GM19455 (cell line): ENCODE measurements at regions not wholly inside any gene's neighbourhood (a gene's known extent, or its start where the extent isn't known, plus 50 kb on each side); places are given as distances from the start of the nearest gene placed in this dataset.

Experiments
- ATAC-seq: cut with Tn5 transposase; IDR thresholded peaks from one replicate; pipeline ENCODE4 v1.9.1; 2021; ENCODE audit not compliant: unreplicated experiment

DNA sequence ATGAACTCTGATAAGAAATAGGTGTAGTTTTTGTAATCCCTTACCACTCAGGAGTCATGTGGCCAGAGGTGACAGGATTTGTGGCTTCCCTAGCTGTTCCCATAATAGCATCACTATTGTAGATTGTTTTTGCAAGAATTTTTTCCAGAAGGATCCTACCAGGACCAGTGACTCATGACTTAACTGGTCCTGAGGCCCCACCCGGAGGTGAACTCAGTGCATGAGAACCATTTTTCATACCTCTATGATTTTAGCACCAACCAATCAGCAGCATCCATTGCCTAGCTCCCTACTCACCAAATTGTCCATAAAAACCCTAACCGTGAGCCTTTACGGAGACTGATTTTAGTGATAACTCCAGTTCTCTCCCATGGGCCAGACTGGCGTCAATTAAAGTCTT, 484.8 kb downstream of the PSAT1 start:
- ATAC-seq, result no peak

DNA sequence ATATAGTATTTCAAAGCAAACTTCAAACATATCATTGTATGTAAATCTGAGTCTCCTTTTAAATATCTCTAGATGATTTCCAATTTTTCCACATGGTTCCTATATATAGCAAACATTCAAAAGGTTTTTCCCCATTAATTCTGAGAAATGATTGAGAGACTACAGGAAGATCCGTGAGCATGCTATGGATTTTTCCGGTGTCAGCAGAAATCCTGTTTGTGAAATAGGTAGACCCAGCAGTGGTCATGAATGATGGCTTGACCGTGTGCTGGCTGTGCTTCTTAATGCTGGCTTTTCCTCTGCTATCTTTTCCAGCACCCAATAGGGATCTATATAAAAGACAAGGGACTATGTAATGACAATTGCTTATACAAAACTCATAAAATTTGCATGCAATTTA, 485.3 kb downstream of the PSAT1 start:
- ATAC-seq, result no peak

DNA sequence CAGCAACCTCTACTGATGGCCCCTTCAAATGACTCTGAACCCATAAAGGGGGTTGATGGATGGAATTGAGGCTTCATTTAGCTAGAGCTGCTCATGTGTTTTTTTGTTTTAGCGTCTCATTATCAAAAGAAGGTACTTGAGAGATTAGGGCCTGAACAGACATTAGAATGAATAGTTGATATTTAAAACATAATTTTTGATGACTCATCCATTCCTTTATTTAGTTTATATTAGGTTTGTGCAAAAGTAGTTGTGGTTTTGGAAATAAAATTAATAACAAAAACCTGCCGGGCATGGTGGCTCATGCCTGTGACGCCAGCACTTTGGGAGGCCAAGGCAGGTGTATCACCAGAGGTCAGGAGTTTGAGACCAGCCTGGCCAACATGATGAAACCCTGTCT, 485.9 kb downstream of the PSAT1 start:
- no peak for ATAC-seq

DNA sequence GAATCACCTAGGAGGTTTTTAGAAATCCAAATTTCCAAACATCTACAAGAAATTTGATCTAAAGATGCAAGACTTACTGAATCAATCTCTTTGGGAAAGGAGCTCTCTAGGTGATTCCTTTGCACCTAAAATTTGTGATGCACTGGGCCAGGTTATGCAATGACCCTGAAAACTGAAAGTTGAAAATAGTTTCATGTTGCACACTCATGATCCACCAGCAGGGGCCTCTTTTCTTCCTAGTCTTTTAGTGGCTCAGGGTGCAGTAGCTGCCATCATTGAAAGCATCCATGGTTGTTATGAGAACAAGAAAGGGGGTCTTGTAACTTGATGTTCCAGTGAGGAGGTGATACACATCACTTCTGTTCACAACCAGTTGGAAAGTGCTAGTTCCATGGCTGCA, 486.8 kb downstream of the PSAT1 start:
- ATAC-seq, result no peak

DNA sequence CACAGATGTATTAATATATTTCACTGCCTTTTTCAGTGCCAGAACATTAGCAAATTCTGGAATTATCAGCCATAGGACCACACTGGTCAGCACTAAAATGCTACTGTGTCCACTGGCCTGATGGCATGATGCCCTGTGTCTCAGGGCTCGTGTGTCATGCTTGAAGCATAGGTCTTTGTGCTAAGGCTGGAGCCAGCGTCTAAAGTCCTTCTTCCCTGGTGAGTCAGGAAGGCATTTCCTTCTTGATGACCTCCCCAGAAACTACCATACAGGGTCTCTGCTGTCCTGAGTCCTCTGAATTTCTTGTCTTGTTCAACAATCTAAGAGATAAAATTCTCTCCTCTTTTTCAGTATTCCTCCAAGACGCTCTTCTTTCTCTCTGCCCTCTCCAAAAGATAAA, 489.9 kb downstream of the PSAT1 start:
- ATAC-seq, result no peak

DNA sequence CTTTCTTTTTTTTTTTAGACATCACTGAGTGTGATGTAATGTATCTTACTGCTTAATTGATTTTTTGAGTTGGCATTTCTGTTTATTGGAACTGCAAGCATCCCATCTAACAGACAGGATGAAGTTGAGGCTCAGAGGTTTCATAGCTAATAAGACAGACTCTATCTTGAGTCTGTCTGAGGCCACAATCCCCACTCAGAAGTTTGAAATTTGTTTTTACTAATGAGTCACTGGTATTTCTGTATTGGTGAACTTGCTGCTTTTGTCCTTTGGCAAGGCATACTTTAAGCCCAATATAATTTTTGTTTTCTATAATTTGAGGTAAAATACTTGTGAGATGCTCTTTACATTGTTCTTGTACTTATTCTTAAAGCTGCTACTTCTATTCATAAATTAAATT, 491.2 kb downstream of the PSAT1 start:
- ATAC-seq, result no peak

DNA sequence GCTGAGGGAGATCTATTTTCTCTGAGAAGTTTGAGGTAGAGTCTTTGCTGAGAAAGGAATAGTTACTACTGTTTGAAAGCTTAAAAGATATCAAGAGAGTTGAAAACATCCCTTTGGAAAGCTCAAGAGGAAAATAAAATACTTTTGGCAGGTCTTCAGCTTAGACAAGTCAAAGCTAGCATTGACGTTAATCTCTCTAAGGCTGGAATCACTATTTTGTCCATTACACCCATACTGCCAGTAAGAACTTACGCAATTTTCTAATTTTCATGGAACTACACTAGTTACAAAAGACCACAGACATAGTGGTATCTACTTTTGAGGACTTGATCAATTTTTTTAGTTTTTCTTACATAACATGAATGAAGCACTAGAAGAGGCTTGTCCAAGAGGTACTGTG, 494.9 kb downstream of the PSAT1 start:
- ATAC-seq, result no peak

DNA sequence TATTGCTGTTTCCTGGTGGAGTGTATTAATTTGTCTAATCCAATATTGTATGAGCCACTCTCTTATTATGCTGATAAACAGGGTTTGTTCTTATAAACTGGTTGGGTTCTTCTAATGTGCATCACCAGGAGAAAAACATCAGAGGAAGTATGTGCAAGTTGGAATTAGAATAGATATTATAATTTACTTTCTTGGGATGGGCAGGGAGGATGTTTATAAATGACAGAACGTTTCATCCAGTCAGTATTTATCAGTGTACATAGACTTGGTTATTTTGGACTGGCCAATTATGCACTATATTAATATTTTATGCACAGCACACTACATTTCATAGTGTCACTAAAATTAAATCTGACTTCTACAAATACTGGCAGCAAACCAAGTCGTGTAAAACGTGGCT, 495.8 kb downstream of the PSAT1 start:
- ATAC-seq, result no peak

DNA sequence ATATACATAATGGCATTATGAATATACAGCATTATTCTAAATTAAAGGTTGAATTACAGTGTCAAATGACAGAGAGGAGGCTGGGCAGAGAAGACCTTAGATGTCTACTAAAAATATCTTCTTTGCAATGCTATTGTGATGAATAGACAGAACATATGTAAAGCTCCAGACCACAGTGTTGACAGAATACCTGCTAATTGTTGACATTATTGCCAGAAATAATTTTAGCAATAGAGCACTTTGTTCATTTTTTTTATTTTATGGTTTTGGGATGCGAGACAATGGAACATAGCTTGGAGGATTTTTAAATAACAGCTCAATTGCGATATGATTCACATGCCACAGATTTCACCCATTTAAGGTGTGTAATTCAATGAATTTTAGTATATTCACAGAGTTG, 508.8 kb downstream of the PSAT1 start:
- no peak for ATAC-seq

DNA sequence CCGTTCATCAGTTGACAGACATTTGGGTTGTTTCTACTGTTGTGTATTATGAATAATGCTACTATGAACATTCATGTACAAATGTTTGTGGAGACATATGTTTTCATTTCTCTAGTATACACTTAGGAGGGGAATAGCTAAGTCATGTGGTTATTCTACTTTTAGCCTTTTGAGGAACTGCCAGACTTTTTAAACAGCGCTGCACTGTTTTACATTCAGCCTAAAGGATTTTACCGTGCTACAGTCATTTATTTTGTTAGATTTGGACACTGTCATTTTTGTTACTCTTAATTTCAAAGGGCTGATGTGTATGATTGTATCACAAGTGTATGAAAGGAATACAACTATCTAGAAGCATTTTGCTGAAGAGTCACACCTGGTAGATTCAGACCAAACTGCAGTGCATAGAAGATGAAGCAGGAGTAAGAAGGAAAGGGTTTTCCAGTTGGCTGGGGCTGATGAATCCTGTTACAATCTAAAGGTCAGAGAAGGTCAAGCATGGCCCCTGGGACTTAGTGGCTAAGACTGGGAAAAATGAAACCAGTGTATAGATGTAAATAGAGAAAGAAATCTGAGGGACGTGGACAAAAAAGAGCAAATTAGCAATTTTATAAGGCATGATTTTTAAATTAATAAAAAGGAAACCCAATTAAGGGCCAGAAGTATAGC, 509.7 kb downstream of the PSAT1 start:
- no peak for ATAC-seq

DNA sequence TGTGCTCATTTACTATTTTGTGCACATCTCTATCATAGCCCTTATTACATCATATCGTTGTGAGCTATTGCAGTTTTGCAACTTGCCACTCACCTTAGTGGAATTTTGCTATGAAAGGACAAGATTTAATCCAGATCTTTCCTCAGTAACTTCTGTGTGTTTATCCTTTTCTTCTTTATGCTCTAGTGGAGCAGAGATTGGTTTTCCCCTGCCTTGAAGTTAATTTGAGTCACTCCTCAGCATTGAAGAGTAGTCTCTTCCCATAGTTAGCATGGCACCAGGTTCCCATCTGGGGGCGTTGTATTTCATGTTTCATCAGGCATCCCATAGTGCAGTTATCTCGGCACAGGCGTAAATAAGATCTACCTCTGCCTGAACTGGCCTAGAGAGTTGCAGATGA, 510.4 kb downstream of the PSAT1 start:
- no peak for ATAC-seq

DNA sequence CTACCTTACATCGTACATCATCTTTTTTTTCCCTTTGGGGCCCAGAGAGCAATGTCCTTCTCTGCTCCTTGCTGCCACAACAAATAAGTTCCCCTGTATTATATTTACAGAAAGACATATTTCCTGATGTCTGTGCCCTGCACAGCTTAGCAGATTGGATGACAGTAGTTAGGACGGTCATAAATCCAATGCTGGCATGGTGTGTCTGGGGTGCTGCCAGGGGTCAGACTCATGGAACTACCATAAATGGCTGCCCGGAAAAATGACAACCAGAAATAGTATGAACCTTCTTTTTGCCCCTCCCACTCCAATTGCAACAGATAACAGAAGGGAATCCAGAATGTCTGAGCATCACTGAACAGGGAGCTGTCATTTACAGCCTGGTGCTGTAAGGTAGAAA, 511.1 kb downstream of the PSAT1 start:
- no peak for ATAC-seq

DNA sequence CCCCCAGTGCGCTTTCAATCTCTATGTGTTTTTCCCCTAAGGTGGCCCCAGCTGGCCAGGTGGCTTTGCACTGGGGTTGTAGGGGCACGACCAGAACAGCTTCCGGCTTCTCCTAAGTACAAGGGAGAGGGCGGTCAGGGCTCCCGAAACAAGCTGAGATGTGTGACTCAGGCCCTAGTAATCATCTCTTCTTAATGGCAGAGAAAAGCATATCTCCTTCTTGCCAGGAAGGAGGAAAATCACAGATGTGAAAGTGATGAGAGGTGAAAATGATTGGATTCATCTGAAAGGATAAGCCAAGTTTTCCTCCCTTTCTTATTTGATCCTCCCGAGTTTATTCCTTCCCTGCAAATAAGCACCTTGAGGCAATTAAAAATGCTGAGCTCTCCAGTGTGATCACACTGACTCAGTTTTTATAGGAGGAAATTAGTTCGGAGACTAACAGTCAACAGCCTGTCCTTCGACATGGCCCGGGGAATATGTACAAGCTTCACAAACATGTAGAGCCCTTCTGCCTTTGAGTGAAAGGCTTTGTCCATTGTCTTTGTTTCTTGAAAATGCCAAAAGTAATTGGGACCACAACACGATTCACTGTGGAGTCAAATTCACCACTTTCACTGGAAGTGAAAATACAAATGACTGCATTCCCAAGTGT, 514.8 kb downstream of the PSAT1 start:
- ATAC-seq, result no peak

DNA sequence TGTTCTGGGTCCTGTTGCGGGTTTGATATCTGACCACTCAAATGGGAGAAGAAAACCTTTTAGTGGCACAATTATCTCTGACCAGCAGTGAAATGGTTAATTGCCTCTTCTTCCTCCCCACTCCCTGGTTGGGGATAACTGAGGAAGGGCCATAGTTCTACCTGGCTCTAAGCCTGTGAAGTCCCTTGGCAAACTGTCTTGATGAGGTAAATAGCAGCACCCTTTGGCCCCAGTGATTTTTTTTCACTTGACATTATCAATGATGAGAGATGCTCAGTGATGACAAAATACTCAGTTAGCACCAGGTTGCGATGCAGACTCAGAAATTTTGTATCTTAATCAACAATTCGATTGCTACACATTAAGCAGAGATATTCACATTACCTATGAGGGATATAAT, 515.7 kb downstream of the PSAT1 start:
- no peak for ATAC-seq

DNA sequence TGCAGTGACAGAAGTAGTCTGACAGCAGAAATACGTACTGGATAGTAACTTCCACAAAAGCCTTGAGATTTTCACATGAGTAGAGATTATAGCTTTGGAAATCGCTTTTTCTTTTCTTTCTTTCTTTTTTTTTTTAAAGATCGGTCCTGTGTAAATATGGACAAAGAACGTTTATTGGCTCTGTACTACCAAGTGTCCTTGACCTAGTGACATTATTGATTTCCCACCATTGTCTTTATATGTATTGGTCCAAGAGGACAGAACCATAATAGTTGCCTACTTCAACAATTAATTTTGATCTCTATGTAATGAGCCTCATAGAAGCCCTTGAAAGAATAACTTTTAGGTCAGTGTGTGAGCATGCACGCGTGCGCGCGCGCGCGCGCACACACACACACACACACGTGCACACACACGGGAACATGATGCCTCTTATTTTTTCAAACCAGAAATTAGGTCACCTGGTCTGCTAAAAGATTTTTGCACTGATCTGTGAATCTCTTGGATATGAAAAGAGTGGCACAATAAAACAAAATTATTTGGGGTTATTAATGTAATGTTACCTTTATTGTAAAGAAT, 516.8 kb downstream of the PSAT1 start:
- no peak for ATAC-seq

DNA sequence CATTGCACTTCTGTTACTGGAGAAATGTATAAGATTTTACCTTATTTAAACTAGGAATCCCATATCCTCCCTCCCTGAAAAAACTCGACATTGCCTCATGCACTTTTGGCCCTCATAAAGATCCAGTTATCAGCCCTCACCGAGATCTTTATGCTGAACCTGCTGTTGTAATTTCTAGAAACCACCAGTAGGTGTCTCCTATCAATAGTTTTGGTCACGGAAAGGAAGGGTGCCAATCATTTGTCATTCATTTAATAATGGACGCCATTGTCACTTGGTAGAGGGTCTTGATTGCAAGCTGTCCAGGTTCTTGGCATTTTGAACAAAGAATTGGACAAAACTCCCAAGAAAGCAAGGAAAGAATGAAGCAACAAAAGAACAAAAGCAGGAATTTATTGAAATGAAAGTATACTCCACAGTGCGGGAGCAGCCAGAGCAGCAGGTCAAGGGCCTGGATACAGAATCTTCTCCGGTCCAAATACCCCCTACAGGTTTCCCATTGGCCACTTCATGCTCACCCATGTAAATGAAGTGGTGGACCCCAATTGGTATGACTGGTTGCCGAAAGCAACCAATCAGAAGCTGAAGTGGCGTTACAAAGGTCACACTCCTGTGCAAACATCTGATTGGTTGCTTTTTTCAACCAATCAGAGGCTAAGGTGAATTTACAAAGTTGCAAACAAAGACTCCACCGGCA, 524.3 kb downstream of the PSAT1 start:
- ATAC-seq, result peak; percentile 75

DNA sequence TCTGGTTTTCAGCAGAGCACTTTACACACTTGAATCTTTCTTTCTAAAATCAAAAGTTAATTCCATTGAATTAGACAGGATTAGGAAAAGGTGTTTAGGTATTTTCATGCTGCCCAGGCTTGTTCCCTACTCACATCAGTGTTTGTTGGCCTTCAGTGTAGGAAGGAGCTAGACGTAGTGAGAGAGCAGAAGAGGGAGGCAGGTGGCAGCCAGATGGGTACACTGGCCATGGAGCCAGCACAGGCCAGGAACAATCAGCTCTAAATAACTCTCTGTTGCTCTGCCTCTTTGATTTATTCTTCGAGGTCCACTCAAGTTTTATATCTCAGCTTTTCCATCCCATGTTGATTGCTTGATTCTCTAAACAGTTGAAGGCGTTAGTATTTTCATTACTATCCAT, 529.6 kb downstream of the PSAT1 start:
- ATAC-seq, result no peak

DNA sequence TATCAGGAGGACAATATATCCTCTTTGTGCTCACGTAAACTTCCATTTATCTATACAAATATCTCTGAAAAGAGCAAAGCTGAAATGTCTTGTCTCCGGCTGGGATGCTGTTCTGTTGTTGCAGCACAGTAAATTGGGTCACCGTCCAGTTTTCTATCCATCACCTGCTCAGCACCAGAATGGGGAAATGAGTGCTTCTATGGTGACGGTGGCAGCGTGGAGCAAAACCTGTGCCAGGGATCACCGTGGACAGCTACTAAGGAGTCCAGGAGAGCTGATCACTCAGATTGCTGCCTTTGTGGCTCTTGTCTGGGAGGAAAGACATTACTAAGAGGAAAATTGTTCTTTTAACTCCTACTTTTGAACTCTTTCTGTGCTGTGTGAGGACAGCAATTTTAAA, 531.6 kb downstream of the PSAT1 start:
- no peak for ATAC-seq

DNA sequence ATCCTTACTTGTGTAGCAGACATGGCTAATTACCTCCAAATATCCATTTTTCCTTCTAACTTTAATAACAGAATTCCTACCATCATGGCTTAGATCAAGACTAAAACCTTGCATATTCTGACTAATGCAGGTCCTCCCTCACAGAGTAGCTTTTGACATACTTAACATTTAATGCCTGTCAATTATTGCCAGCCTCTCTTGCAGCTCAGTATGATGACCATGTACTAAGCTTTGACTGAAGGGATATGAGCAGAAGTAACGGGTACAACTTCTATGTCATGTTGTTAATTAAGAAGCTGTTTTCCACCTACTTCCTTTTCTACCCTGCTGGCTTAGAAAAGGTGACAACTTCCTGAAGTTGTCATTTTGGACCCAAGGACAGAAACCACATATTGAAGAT, 533.4 kb downstream of the PSAT1 start:
- no peak for ATAC-seq

DNA sequence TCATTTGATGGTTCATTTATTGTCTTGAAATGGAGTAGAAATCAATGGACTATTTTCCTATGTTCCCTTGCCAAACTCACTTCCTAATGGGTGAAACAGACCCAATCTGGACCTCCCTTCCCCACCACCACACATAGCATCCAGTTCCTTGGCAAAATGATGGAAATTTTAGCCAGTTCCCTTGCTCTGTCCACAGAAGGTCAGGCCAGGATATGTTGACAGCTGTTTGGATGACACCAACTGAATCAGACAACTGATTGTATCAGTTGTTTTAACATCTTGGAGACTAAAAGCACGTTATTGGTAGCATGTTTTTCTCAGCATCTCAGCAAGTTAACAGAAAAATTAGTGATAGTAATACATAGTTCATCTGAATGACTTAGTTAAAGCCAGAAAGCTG, 534.8 kb downstream of the PSAT1 start:
- no peak for ATAC-seq

DNA sequence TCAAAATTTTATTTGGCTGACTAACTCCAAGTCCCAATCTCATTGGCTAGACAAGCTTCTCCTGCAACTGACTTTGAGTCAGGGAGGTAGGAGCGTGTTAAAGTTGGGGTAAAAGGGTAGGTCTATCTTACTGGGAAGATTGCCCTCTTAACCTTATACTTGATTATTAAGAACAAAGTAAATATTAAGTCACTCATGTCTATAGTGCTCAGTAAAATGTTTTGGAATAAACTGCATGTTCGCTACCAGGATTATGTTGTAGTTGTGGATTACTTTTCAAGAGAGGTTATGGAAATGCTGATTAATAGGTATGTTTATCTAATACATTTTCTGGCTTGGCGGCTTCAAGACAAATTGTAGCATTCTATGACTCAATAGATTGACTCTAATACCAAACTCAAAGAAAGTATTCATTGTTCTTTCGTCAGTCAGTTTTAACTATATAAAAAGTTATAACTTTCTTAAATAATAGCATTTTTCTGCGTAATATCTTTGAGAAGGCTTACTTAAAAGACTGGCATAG, 539.1 kb downstream of the PSAT1 start:
- no peak for ATAC-seq

DNA sequence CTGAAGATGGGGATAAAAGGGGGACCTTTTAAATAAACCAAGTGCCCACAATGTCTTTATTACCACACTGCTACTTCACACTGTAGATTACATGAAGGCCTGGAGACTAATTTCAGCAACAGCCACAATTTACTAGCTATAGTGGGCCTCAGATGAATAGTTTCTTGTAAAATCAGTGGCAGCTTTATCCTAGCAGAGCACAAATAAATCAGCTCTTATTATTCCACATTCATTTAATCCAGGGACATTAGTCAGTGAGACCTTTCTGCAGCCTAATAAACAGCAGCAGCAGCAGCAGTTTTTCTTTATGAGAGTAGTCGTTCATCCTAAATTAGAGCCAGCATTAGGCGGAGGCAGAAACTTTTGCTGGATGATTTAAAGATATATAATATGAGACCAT, 542.3 kb downstream of the PSAT1 start:
- ATAC-seq, result no peak
